Fibroblast of the aortic adventitia (primary cell): ENCODE measurements at regions not wholly inside any gene's neighbourhood (a gene's known extent, or its start where the extent isn't known, plus 50 kb on each side); places are given as distances from the start of the nearest gene placed in this dataset.

Experiments
- DNase-seq: peaks from one replicate; pipeline ENCODE4 v3.0.0-alpha.2; 2010; ENCODE audit warnings: low read depth
- H3K4me3 ChIP-seq: 2 replicates; pipeline ENCODE4 v1.5.1; 2011; ENCODE audit warnings: low read depth, mild to moderate bottlenecking, control low read depth, low read length, moderate library complexity
- TF ChIP-seq, protein P1 (sequence below): IDR thresholded peaks from 2 replicates; pipeline ENCODE4 v1.5.1; 2011; ENCODE audit warnings: mild to moderate bottlenecking, low read length, control low read depth, inconsistent platforms; ENCODE audit not compliant: insufficient read depth

DNA sequence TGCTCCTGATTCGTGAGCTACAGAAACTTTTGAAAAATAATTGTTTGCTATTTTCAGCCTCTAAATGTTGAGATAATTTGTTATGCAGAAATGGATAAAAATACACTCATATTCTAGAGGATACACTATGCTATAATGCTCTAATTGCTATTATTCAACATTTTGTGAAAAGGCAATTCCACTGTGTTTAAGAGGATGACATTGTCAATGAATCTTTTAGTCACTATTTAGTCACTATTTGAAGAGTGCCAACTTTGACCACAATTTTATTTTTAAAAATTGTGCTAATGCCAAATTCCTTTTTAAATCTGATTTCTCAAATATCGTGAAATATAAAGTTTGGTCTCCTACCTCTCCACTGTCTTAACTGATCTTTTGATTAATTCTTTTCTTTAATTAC, 604.9 kb upstream of the KCNMB2 start:
- TF ChIP-seq, protein P1, sequence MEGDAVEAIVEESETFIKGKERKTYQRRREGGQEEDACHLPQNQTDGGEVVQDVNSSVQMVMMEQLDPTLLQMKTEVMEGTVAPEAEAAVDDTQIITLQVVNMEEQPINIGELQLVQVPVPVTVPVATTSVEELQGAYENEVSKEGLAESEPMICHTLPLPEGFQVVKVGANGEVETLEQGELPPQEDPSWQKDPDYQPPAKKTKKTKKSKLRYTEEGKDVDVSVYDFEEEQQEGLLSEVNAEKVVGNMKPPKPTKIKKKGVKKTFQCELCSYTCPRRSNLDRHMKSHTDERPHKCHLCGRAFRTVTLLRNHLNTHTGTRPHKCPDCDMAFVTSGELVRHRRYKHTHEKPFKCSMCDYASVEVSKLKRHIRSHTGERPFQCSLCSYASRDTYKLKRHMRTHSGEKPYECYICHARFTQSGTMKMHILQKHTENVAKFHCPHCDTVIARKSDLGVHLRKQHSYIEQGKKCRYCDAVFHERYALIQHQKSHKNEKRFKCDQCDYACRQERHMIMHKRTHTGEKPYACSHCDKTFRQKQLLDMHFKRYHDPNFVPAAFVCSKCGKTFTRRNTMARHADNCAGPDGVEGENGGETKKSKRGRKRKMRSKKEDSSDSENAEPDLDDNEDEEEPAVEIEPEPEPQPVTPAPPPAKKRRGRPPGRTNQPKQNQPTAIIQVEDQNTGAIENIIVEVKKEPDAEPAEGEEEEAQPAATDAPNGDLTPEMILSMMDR, result no peak
- DNase-seq, result no peak
- H3K4me3 ChIP-seq, result no peak overlapping the region

DNA sequence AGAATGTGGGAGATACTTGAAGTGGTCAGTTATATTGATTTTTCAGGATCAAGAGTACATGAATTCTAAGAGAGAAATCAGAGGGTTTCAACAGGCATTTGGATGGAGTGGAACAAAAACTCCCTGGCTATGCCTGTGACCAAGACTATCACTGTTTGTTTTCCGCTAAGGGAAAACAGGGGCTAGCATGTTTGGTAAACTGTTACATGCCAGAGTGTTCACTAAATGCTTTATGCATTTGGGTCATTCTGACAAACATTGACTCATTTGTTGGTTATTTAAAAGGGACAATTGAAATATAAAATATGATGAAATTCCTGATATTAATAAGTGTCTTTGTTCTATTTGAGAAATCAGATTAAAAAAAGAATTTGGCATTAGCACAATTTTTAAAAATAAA, 603.9 kb upstream of the KCNMB2 start:
- peak; percentile 42 for DNase-seq
- TF ChIP-seq, protein P1, result no peak
- H3K4me3 ChIP-seq, result no peak overlapping the region

DNA sequence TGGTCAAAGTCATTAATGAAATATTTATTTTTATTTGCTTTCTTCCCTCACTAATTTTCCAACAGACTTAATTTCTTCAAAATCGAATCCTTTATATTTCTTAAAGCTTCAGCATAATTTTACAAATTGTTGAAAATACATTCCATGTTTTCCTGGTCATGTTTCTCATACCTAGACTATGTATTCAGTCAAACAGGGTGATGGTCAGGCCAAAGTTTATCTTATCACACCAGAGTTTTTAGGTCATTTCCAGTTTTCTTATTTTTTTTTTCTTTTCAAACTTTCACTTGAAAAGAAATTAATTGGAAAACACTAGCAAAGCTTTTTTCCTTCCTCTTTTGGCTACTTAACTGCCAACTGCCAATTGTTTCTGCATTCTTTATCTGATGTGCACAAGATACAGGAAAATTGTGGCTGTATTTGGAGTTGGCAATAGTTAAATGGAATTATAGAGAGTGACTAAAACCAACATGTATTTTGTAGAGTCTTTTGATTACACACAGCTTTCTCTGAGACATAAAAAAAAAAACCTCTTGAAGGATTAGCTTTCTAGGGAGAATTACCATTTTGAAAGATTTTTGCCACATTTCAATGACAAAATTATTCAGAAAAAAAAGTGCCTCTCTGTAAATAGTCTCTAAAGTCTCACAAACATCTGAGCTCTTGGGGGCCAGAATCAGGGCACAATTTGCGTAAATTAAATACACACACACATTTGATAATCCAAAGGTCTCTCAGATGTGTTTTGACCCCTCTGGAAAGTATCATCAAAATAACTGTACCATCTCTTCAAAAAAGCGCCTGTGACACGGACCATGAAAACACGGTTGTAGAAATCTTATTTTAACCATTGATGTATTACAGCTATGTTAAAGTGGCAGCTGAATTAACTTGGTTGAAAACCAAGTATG, 603.2 kb upstream of the KCNMB2 start:
- H3K4me3 ChIP-seq, result no peak overlapping the region
- TF ChIP-seq, protein P1, result no peak
- peak; percentile 86 for DNase-seq

DNA sequence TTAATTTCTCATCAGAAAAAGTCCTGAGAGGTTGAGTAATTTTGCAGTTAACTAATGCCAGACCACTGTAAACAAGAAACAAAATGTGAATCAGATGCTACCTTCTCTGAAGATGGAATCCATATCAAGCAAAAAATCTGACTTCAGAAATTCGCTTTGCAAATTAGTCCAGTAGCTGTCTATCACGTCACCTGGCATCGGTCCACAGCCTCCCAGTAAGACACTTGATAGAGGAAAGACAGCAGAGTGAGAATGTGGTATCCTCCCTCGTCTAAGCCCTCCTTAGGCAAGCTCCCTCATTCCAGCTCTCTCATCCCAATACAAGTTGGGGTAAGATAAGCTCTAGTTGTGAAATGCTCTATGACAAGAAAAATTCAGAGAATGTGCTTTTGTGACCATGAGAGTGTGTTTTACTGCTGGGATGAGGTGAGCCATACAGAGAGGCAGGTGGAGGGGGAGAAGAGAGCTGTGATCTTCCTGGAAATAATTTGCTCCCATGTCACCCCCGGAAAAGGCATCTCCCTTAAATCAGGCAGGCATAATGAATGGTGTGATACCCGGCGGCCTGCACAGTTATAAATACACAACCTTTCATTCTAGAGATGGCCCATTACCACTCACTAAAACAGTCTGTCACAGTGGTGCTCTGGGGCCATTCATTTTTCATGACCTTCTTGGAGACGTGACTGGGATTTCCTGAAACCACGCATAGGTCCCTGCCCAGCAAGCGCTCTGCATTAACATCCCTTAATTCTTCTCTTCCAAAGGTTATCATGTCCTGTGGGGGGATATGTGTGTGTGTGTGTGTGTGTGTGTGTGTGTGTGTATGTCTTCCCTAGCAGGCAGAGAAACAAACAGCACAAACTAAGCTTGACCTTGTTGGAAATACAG, 602.0 kb upstream of the KCNMB2 start:
- TF ChIP-seq, protein P1, result no peak
- peak; percentile 79 for DNase-seq
- H3K4me3 ChIP-seq, result no peak overlapping the region

DNA sequence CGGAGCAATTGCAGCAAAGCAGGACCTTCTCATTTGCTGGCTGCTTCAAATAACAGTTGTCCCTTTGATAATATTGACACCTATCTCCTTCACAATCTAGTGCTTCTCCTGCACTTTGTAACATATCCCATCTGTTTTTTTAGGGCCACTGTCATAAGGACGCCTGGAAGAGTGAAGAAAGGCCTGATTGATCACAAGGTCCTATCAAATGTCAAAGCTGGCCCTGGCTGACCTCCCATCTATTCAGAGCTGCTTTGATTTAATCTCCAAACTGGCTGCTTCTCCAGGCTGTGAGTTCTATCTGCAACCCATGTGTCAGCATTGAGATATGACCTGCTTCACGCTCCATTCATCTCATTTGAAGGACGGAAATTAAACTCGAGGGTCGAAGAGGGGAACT, 601.2 kb upstream of the KCNMB2 start:
- TF ChIP-seq, protein P1, result no peak
- H3K4me3 ChIP-seq, result no peak overlapping the region
- DNase-seq, result no peak

DNA sequence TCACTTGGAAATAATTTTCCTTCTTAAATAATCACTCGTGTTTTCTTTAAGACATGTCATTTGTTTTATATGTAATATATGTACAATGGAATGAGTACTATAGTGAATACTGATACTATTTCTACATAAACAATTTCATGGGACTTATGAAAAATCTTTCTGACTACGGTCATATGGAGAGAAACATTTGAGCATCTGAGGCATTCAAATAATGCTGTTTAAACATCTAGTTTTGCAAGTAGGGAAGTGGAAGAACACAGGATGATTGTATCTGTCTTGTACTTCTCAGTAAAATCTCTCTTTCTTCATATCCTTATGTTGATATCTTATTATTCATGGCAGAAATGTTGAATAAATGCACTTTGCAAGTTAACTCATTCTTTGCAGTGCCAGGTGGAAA, 599.5 kb upstream of the KCNMB2 start:
- no peak overlapping the region for H3K4me3 ChIP-seq
- DNase-seq, result no peak
- TF ChIP-seq, protein P1, result no peak
